ENCODE measurements at regions not wholly inside any gene's neighbourhood (a gene's known extent, or its start where the extent isn't known, plus 50 kb on each side); places are given as distances from the start of the nearest gene placed in this dataset.
"Not testable (repeated sequence)": the region's sequence is repeated elsewhere in the genome, so short reads cannot be mapped to it uniquely, and the experiment has no call there.

- in situ Hi-C loops (cut with HindIII; ENCODE audit: low pct_unique_long_range_greater_than_20kb, low sequenced_read_pairs), result not testable (repeated sequence)
Observed at GRCh38 chr18:14223231-14223822, 91.1 kb upstream of the ZNF519 start.

GRCh38 chr18:14222354-14223221 is 90.4 kb upstream of the ZNF519 start:
- in situ Hi-C loops (cut with HindIII; ENCODE audit: low pct_unique_long_range_greater_than_20kb, low sequenced_read_pairs); DNase-seq (ENCODE audit: low read depth): not testable (repeated sequence)

More at GRCh38 chr18:14223231-14223822, 91.1 kb upstream of the ZNF519 start:
- not testable (repeated sequence) for DNase-seq (ENCODE audit: low read depth)

GRCh38 chr18:14221689-14222088 is 89.5 kb upstream of the ZNF519 start:
- in situ Hi-C loops (cut with HindIII; ENCODE audit: low pct_unique_long_range_greater_than_20kb, low sequenced_read_pairs), result no loop called here
- no peak for DNase-seq (ENCODE audit: low read depth)

- DNase-seq (ENCODE audit: low read depth); in situ Hi-C loops (cut with HindIII; ENCODE audit: low pct_unique_long_range_greater_than_20kb, low sequenced_read_pairs): not testable (repeated sequence)
Observed at GRCh38 chr18:14215952-14216351, 83.7 kb upstream of the ZNF519 start.

- in situ Hi-C loops (cut with HindIII; ENCODE audit: low pct_unique_long_range_greater_than_20kb, low sequenced_read_pairs); DNase-seq (ENCODE audit: low read depth): not testable (repeated sequence)
Observed at GRCh38 chr18:14203424-14203823, 71.2 kb upstream of the ZNF519 start.

GRCh38 chr18:14190776-14191442 is 58.7 kb upstream of the ZNF519 start:
- in situ Hi-C loops (cut with HindIII; ENCODE audit: low pct_unique_long_range_greater_than_20kb, low sequenced_read_pairs); DNase-seq (ENCODE audit: low read depth): not testable (repeated sequence)

GRCh38 chr18:14189858-14190257 is 57.6 kb upstream of the ZNF519 start:
- peak; percentile 64 for DNase-seq (ENCODE audit: low read depth)
- in situ Hi-C loops (cut with HindIII; ENCODE audit: low pct_unique_long_range_greater_than_20kb, low sequenced_read_pairs), result no loop called here

- DNase-seq (ENCODE audit: low read depth), result peak; percentile 60
- in situ Hi-C loops (cut with HindIII; ENCODE audit: low pct_unique_long_range_greater_than_20kb, low sequenced_read_pairs), result not testable (repeated sequence)
Observed at GRCh38 chr18:14188751-14189406, 56.6 kb upstream of the ZNF519 start.

Measured in Caki2 (cell line).